ENCODE measurements at regions not wholly inside any gene's neighbourhood (a gene's known extent, or its start where the extent isn't known, plus 50 kb on each side); places are given as distances from the start of the nearest gene placed in this dataset.

GRCh38 chr20:41910558-41910957, 292.4 kb upstream of the CHD6 start:
- WGBS, 2 experiments (ENCODE audit: extremely low coverage in 1 of 2, insufficient coverage in 1 of 2, insufficient read length in 1 of 2, insufficient replicate concordance in 2 of 2, low coverage in 1 of 2, low lambda C conversion rate in 2 of 2, missing lambda C conversion rate in 1 of 2): 100% methylated on average over 1 of the region's 1 CpG; no CpG with 5 or more reads in 1 of the 2 experiments
- Histone ChIP-seq H3K27me3 (replicated peaks in 1 of 4; ENCODE audit: control insufficient read depth in 3 of 4, extremely low read depth in 1 of 4, insufficient read depth in 3 of 4, low read length in 3 of 4) (no peaks in the 10 kb centered on the region), H3K27ac (ENCODE audit: low read depth, low read length) (no peak overlapping the region), H3K4me2 (ENCODE audit: insufficient read depth in 1 of 2, low read depth in 2 of 2, low read length in 2 of 2) (no peak overlapping the region), H3K4me1 (replicated peaks in 1 of 4; ENCODE audit: control insufficient read depth in 3 of 4, insufficient read depth in 4 of 4, low read length in 3 of 4) (no peaks in the 10 kb centered on the region), H3K23ac (ENCODE audit: insufficient read length) (no peak overlapping the region), H3K18ac (ENCODE audit: extremely low read depth, low read length) (no peak overlapping the region), H3K4ac (replicated peaks; ENCODE audit: insufficient read length, low read depth, low read length) (no peak overlapping the region), H3K23me2 (ENCODE audit: low read depth, low read length) (no peaks in the 10 kb centered on the region), H3K36me3 (ENCODE audit: control insufficient read depth in 2 of 4, insufficient read depth in 4 of 4, low read length in 3 of 4) (no peaks in the 10 kb centered on the region), H3K4me3 (ENCODE audit: extremely low read depth in 1 of 4, insufficient read depth in 2 of 4, low read depth in 3 of 4, low read length in 4 of 4) (no peak overlapping the region), H2BK12ac (ENCODE audit: low read depth, low read length) (no peak overlapping the region), H4K5ac (ENCODE audit: insufficient read length, low read depth, low read length) (no peak overlapping the region), H2BK15ac (ENCODE audit: low read length) (no peak overlapping the region), H2BK5ac (ENCODE audit: low read depth, low read length) (no peak overlapping the region), H4K91ac (replicated peaks; ENCODE audit: insufficient read length, low read length) (no peak overlapping the region), H3K79me2 (ENCODE audit: control insufficient read depth in 1 of 2, insufficient read depth in 2 of 2, low read length in 2 of 2) (no peaks in the 10 kb centered on the region), H2BK120ac (replicated peaks; ENCODE audit: low read depth, low read length) (no peak overlapping the region), H3K9ac (replicated peaks in 1 of 4; ENCODE audit: extremely low read depth in 1 of 4, low read depth in 3 of 4, low read length in 3 of 4) (no peak overlapping the region), H2AK5ac (ENCODE audit: low read depth, low read length) (no peak overlapping the region), H3K79me1 (ENCODE audit: low read depth, low read length) (no peaks in the 10 kb centered on the region), H4K20me1 (replicated peaks in 1 of 2; ENCODE audit: control insufficient read depth in 1 of 2, insufficient read depth in 2 of 2, low read length in 2 of 2) (no peaks in the 10 kb centered on the region), H3K14ac (ENCODE audit: insufficient read length) (no peak overlapping the region), H2BK20ac (ENCODE audit: low read length) (no peak overlapping the region), H4K8ac (ENCODE audit: extremely low read depth, insufficient read depth, low read length) (no peak overlapping the region), H3K9me3 (ENCODE audit: insufficient read depth in 2 of 2, low read depth in 1 of 2, low read length in 1 of 2) (peaks cover 0 to 4% of the 10 kb centered on the region in 2 experiments; a peak in 2 of 4 replicates), H3K56ac (replicated peaks; ENCODE audit: insufficient read length, low read depth, low read length) (no peak overlapping the region), H2AFZ (ENCODE audit: low read length) (no peak overlapping the region)
- ChIA-PET POLR2A (ENCODE audit: partially characterized antibody) (no interaction called here), CTCF (ENCODE audit: partially characterized antibody) (interaction anchor here (1.1 kb wide), 1 partner anchor 172 kb away, joined by 4 read pairs; no protein-coding TSS in a partner anchor)
- TF ChIP-seq POLR2AphosphoS5 (IDR thresholded peaks at IDR 0.05; ENCODE audit: low read depth, low read length) (no peak), CHD1 (IDR thresholded peaks at IDR 0.05; ENCODE audit: low read depth, low read length) (no peak), CEBPB (IDR thresholded peaks at IDR 0.05; ENCODE audit: low read depth, low read length) (no peak), TCF12 (IDR thresholded peaks at IDR 0.05; ENCODE audit: low read depth, low read length) (no peak), ATF2 (IDR thresholded peaks at IDR 0.05; ENCODE audit: low read length) (no peak), EP300 (IDR thresholded peaks at IDR 0.05; ENCODE audit: borderline replicate concordance in 1 of 2, low read depth in 2 of 2, low read length in 2 of 2) (no peak)
- no peak for FAIRE-seq
- DNase-seq (ENCODE audit: low read depth in 1 of 2, low spot score in 2 of 2): no peak

Data from H1 (cell line).